SK-N-SH (cell line): ENCODE measurements at regions not wholly inside any gene's neighbourhood (a gene's known extent, or its start where the extent isn't known, plus 50 kb on each side); places are given as distances from the start of the nearest gene placed in this dataset.

ENCODE experiments used
- CTCF ChIA-PET: fragments of 300-600, 350-600 bp; formaldehyde crosslinking; extraction: SDS; loops from one replicate; lab custom pipeline; 2021; lab: Yijun Ruan, JAX
- POLR2A ChIA-PET: fragments of 350-600 bp; sonication (Branson Sonifier 250); formaldehyde crosslinking; extraction: SDS; loops from one replicate; lab custom pipeline; 2020; ENCODE audit warnings: antibody characterized with exemption, inconsistent platforms; lab: Yijun Ruan, JAX
- DNase-seq: peaks from one replicate; pipeline ENCODE4 v3.0.0; 2012
- H2AFZ ChIP-seq: fragments of 200-600 bp; sonication (generic); 2 replicates; pipeline ENCODE4 v1.8.1; 2016; ENCODE audit warnings: antibody characterized with exemption, mild to moderate bottlenecking, low read depth
- H3F3A ChIP-seq: fragments of 200-600 bp; sonication (generic); replicated peaks from 2 replicates; pipeline ENCODE3; 2016; ENCODE audit warnings: antibody characterized with exemption, mild to moderate bottlenecking; ENCODE audit not compliant: insufficient read depth
- H3K27ac ChIP-seq, 2 experiments: fragments of 200-500 bp in 1 of 2; fragments of 200-600 bp in 1 of 2; sonication (Bioruptor generic) in 1 of 2; sonication (generic), shearing (Covaris generic) in 1 of 2; 2 replicates each; pipeline versions ENCODE4 v1.5.1 to v1.6.1; 2014 to 2016; ENCODE audit warnings: low read depth in 2 of 2, inconsistent platforms in 1 of 2, low read length in 1 of 2, mild to moderate bottlenecking in 1 of 2, mixed read lengths in 1 of 2
- H3K27me3 ChIP-seq: fragments of 200-600 bp; sonication (generic), shearing (Covaris generic); 2 replicates; pipeline ENCODE4 v1.6.1; 2016; ENCODE audit warnings: mixed run types; ENCODE audit not compliant: insufficient read depth
- H3K36me3 ChIP-seq, 2 experiments: fragments of 200-500 bp in 1 of 2; fragments of 200-600 bp in 1 of 2; sonication (Bioruptor generic) in 1 of 2; sonication (generic) in 1 of 2; replicated peaks in 1 of 2; 2 replicates each; pipeline versions ENCODE3 to v1.5.1; 2014 to 2016; ENCODE audit warnings: low read length in 1 of 2, mild to moderate bottlenecking in 1 of 2; ENCODE audit not compliant: insufficient read depth in 2 of 2, control insufficient read depth in 1 of 2
- H3K4me1 ChIP-seq, 2 experiments: fragments of 200-500 bp in 1 of 2; fragments of 200-600 bp in 1 of 2; sonication (Bioruptor generic) in 1 of 2; sonication (generic), shearing (Covaris generic) in 1 of 2; 2 replicates each; pipeline versions ENCODE4 v1.5.1 to v1.6.1; 2014 to 2016; ENCODE audit warnings: low read depth in 1 of 2, low read length in 1 of 2, mixed run types in 1 of 2; ENCODE audit not compliant: insufficient read depth in 2 of 2, control insufficient read depth in 1 of 2
- H3K4me2 ChIP-seq: fragments of 200-600 bp; sonication (generic), shearing (Covaris generic); 2 replicates; pipeline ENCODE4 v1.6.1; 2017; ENCODE audit warnings: mixed run types
- H3K4me3 ChIP-seq, 2 experiments: fragments of 200-500 bp in 1 of 2; fragments of 200-600 bp in 1 of 2; sonication (Bioruptor generic) in 1 of 2; sonication (generic), shearing (Covaris generic) in 1 of 2; 2 replicates each; pipeline versions ENCODE4 v1.5.1 to v1.8.1; 2014 to 2016; ENCODE audit warnings: low read depth in 2 of 2, inconsistent platforms in 1 of 2, low read length in 1 of 2, mild to moderate bottlenecking in 1 of 2, mixed read lengths in 1 of 2, moderate library complexity in 1 of 2
- H3K79me2 ChIP-seq: fragments of 200-600 bp; sonication (generic); 2 replicates; pipeline ENCODE4 v1.8.1; 2017; ENCODE audit warnings: mild to moderate bottlenecking; ENCODE audit not compliant: insufficient read depth
- H3K9ac ChIP-seq: fragments of 200-600 bp; sonication (generic); 2 replicates; pipeline ENCODE4 v1.6.1; 2017; ENCODE audit warnings: mixed run types
- H3K9me2 ChIP-seq: fragments of 200-600 bp; sonication (generic); 2 replicates; pipeline ENCODE4 v1.6.1; 2017; ENCODE audit warnings: mixed run types
- H3K9me3 ChIP-seq: fragments of 200-600 bp; sonication (generic); 2 replicates; pipeline ENCODE4 v1.6.1; 2017; ENCODE audit warnings: mixed run types, mild to moderate bottlenecking, moderate library complexity
- H4K20me1 ChIP-seq: fragments of 200-600 bp; sonication (generic); 2 replicates; pipeline ENCODE4 v1.6.1; 2017; ENCODE audit warnings: mild to moderate bottlenecking, mixed run types; ENCODE audit not compliant: insufficient read depth
- CHD2 ChIP-seq: fragments of 150-350 bp; IDR thresholded peaks from 2 replicates; pipeline ENCODE4 v1.6.1; 2018; ENCODE audit warnings: low read length; ENCODE audit not compliant: partially characterized antibody
- CTCF ChIP-seq: fragments of 200-600 bp; sonication (generic); IDR thresholded peaks from 2 replicates; pipeline ENCODE4 v1.6.1; 2017; ENCODE audit warnings: antibody characterized with exemption, mild to moderate bottlenecking, moderate library complexity
- ELF1 ChIP-seq: IDR thresholded peaks from 2 replicates; pipeline ENCODE4 v1.4.0; 2012
- EP300 ChIP-seq, 2 experiments: IDR thresholded peaks; 2 replicates each; pipeline versions ENCODE4 v1.4.0 to v1.6.1; 2012; ENCODE audit warnings: borderline replicate concordance in 1 of 2, low read depth in 1 of 2, low read length in 1 of 2
- FOSL2 ChIP-seq: IDR thresholded peaks from 2 replicates; pipeline ENCODE4 v1.4.0; 2012; ENCODE audit warnings: low read depth, mild to moderate bottlenecking, moderate library complexity, borderline replicate concordance
- FOXJ3 ChIP-seq: sonication (generic); formaldehyde crosslinking; IDR thresholded peaks from 2 replicates; pipeline ENCODE4 v1.5.1; 2020; ENCODE audit warnings: mild to moderate bottlenecking, missing genetic modification reagents
- FOXM1 ChIP-seq: IDR thresholded peaks from 2 replicates; pipeline ENCODE4 v1.4.0; 2012; ENCODE audit warnings: low read depth, mild to moderate bottlenecking
- GATA2 ChIP-seq: sonication (generic); formaldehyde crosslinking; IDR thresholded peaks from 2 replicates; pipeline ENCODE4 v1.5.0; 2020; ENCODE audit warnings: mild to moderate bottlenecking, missing genetic modification reagents
- MAX ChIP-seq: IDR thresholded peaks from 2 replicates; pipeline ENCODE4 v1.4.0; 2012; ENCODE audit warnings: low read depth
- MEF2A ChIP-seq: IDR thresholded peaks from 2 replicates; pipeline ENCODE4 v1.4.0; 2012; ENCODE audit warnings: low read depth, borderline replicate concordance
- MXI1 ChIP-seq: IDR thresholded peaks from 2 replicates; pipeline ENCODE4 v1.6.1; 2012; ENCODE audit warnings: mild to moderate bottlenecking, low read depth, low read length, improper control_type of control experiment
- NFIC ChIP-seq: IDR thresholded peaks from 2 replicates; pipeline ENCODE4 v1.4.0; 2012; ENCODE audit warnings: borderline replicate concordance
- POLR2AphosphoS5 ChIP-seq: IDR thresholded peaks from 2 replicates; pipeline ENCODE4 v1.6.1; 2012; ENCODE audit warnings: low read depth, low read length
- RFX5 ChIP-seq: IDR thresholded peaks from 2 replicates; pipeline ENCODE4 v1.6.1; 2012; ENCODE audit warnings: mild to moderate bottlenecking, improper control_type of control experiment, low read length
- RXRA ChIP-seq: IDR thresholded peaks from 2 replicates; pipeline ENCODE4 v1.4.0; 2012; ENCODE audit warnings: low read depth, mild to moderate bottlenecking, borderline replicate concordance
- SIN3A ChIP-seq: IDR thresholded peaks from 2 replicates; pipeline ENCODE4 v1.6.1; 2012; ENCODE audit warnings: low read depth, mild to moderate bottlenecking, low read length, moderate library complexity, borderline replicate concordance
- SMC3 ChIP-seq: IDR thresholded peaks from 2 replicates; pipeline ENCODE4 v1.6.1; 2012; ENCODE audit warnings: low read depth, low read length, improper control_type of control experiment
- TAF1 ChIP-seq: IDR thresholded peaks from 2 replicates; pipeline ENCODE4 v1.6.1; 2012; ENCODE audit warnings: low read depth, mild to moderate bottlenecking, low read length, moderate library complexity, borderline replicate concordance
- TCF12 ChIP-seq: IDR thresholded peaks from 2 replicates; pipeline ENCODE4 v1.4.0; 2012
- TEAD4 ChIP-seq: IDR thresholded peaks from 2 replicates; pipeline ENCODE4 v1.4.0; 2012; ENCODE audit warnings: mild to moderate bottlenecking, borderline replicate concordance; ENCODE audit not compliant: insufficient read depth
- USF1 ChIP-seq: IDR thresholded peaks from 2 replicates; pipeline ENCODE4 v1.4.0; 2012; ENCODE audit warnings: low read depth, borderline replicate concordance
- USF2 ChIP-seq: fragments of 150-350 bp; IDR thresholded peaks from 2 replicates; pipeline ENCODE4 v1.6.1; 2017; ENCODE audit warnings: antibody characterized with exemption, low read length, low read depth, borderline replicate concordance
- YY1 ChIP-seq: IDR thresholded peaks from 2 replicates; pipeline ENCODE4 v1.4.0; 2012; ENCODE audit warnings: low read depth, mild to moderate bottlenecking
- WGBS: methylation state at CpG from one replicate; pipeline ENCODE4 v1.1.6; 2017; ENCODE audit warnings: low lambda C conversion rate; 5-methylcytosine and 5-hydroxymethylcytosine counted together

GRCh38 chr3:191743283-191743682 lies 282.3 kb downstream of the PYDC2 start:
- 21% methylated on average over 11 of the region's 11 CpGs for WGBS
- Histone ChIP-seq H2AFZ (no peak overlapping the region), H3K27me3 (no peaks in the 10 kb centered on the region; the same call in 1 of the 2 replicates), H3K4me2 (no peak overlapping the region), H3F3A (no peaks in the 10 kb centered on the region), H3K79me2 (no peaks in the 10 kb centered on the region), H3K9me3 (no peaks in the 10 kb centered on the region), H4K20me1 (no peaks in the 10 kb centered on the region), H3K36me3 (no peaks in the 10 kb centered on the region), H3K27ac (no peak overlapping the region), H3K4me1 (no peaks in the 10 kb centered on the region), H3K9ac (no peak overlapping the region), H3K9me2 (no peaks in the 10 kb centered on the region), H3K4me3 (no peak overlapping the region)
- DNase-seq: no peak
- ChIA-PET POLR2A (no interaction called here), CTCF (interaction anchor here (1.3 kb wide), 1 partner anchor 693 kb away, joined by 3 read pairs; no protein-coding TSS in a partner anchor)
- TF ChIP-seq RXRA: no peak
- no peak for TF ChIP-seq MXI1
- no peak for TF ChIP-seq TAF1
- TF ChIP-seq SIN3A: no peak
- no peak for TF ChIP-seq GATA2 (CRISPR knock-in tag)
- no peak for TF ChIP-seq USF2
- TF ChIP-seq MAX: no peak
- no peak for TF ChIP-seq TCF12
- TF ChIP-seq FOSL2: no peak

GRCh38 chr3:191750618-191751017 lies 289.7 kb downstream of the PYDC2 start:
- Histone ChIP-seq H3K9me3 (no peaks in the 10 kb centered on the region), H3K4me1 (no peaks in the 10 kb centered on the region)
- no peak for DNase-seq
- no peak for TF ChIP-seq RFX5
- TF ChIP-seq EP300 (IDR thresholded peaks at IDR 0.05; ENCODE audit: borderline replicate concordance in 1 of 2, low read depth in 1 of 2, low read length in 1 of 2): no peak
- no peak for TF ChIP-seq MXI1
- no peak for TF ChIP-seq POLR2AphosphoS5
- no peak for TF ChIP-seq TEAD4
- no peak for TF ChIP-seq NFIC
- TF ChIP-seq USF1: no peak
- TF ChIP-seq YY1: no peak
- TF ChIP-seq SMC3: no peak
- no peak for TF ChIP-seq GATA2 (CRISPR knock-in tag)
- TF ChIP-seq FOXM1: no peak
- TF ChIP-seq CTCF: no peak
- TF ChIP-seq FOXJ3 (CRISPR knock-in tag): no peak
- no peak for TF ChIP-seq ELF1
- TF ChIP-seq USF2: no peak
- TF ChIP-seq TAF1: no peak
- no peak for TF ChIP-seq MEF2A
- TF ChIP-seq CHD2: no peak
- no peak for TF ChIP-seq FOSL2
- TF ChIP-seq, all 33 proteins: peak for 0
- CTCF ChIA-PET: interaction anchor here (0.7 kb wide), 1 partner anchor 88 kb away, joined by 5 read pairs; no protein-coding TSS in a partner anchor
- no peaks in the 10 kb centered on the region for H4K20me1 ChIP-seq
- POLR2A ChIA-PET: no interaction called here
- 25% methylated on average over 3 of the region's 3 CpGs for WGBS
- no peak overlapping the region for H3K4me3 ChIP-seq
- H3K9me2 ChIP-seq: no peaks in the 10 kb centered on the region
- H3K4me2 ChIP-seq: no peak overlapping the region
- no peak overlapping the region for H3K9ac ChIP-seq
- H3K36me3 ChIP-seq: no peaks in the 10 kb centered on the region
- no peaks in the 10 kb centered on the region for H3K27me3 ChIP-seq
- H3K79me2 ChIP-seq: no peaks in the 10 kb centered on the region
- H3K27ac ChIP-seq: no peak overlapping the region
- H3F3A ChIP-seq: no peaks in the 10 kb centered on the region
- H2AFZ ChIP-seq: no peak overlapping the region
